ENCODE measurements at regions not wholly inside any gene's neighbourhood (a gene's known extent, or its start where the extent isn't known, plus 50 kb on each side); places are given as distances from the start of the nearest gene placed in this dataset.
A peak's percentile ranks its signal among the peaks of the same experiment; 100 is the strongest.

DNA sequence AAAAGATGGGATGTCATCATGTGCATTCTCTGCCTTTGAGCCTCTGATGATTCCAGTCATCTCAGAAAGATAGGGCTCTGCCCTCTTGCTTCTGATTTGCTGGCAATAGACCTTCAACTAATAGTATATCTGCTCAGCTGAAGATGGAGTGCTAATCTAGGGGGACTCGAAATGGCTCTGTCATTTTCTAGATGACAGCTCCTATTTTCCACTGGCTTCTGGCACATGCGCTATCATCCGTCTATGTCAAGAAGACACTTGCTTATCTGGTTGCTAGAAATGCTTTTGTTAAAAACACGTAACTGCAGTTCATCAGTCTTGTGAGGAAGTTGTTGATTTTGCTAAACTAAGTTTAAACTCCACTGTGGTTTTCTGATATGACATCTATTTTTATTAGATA, 265.5 kb upstream of the ZNF608 start:
- no peak for DNase-seq

DNA sequence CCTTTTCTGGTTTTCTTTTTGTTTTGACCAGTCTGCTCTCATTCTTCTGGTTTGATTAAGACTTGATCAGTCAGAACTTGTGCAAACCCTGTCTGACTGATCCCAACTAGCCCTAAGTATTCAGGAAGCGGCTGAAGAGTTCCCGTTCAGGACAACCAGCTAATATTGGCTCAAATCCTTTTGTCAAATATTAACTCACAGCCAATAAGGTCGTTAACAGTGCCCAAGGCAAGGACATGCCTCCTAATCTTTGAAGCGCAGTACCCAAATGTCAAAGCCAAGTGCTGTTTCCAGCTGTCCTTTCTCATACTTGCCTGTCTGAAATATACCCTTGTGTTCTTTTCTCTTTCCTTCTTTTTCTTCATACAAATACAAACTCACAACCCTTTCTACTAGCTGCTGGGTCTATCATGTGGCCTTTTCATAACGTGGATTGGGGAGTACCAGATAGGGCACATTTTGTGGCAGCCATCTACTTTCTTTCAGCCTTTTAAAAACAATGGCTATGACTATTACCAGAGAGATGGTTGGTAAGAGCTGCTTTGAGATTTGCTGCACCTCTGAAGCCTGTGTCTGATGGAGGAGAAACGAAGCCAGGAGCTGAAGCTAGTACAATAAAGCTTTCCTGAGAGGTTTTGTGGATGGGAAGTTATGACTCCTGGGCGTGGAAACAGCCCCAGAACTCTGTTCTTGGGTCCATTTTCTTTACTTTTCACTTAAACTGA, 266.4 kb upstream of the ZNF608 start:
- DNase-seq: peak in 1 of 2 experiments; percentile 4

DNA sequence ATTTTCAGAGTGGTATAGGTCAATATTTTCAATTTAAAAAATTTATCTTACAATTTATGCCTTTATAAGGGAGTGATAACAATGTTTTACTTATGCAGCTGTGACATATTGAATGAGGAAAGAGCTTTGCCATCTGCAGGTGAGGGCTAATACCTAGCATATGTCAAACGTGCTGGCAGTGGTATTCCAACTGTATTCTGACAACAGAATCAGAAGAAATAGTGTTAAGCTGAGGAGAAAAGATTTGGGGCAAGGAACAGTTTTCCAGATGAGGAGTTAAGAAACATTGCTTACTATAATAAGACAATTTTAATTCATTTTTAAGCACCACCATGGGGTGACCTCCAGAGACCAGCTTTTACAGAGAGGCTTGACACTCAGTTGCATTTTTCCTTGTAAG, 267.8 kb upstream of the ZNF608 start:
- no peak for DNase-seq

DNA sequence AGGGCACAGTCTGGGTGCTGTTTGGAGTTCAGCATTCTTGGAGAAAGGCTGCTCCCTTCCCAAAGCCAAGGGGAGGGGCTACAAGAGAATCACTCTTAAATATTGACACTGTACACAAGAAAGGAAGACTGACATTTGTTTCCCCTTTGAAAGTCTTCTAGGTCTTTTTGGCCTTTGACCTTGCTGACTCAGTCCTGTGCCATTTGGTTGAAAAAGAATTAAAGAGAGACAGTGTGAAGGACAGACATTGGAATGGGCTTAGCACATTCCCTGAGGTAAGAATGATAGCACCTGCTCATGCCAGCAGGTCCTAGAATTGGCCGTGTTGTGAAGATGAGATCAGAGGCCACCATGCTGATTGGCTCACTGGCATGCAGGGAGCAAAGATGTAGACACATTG, 271.4 kb upstream of the ZNF608 start:
- DNase-seq: no peak

DNA sequence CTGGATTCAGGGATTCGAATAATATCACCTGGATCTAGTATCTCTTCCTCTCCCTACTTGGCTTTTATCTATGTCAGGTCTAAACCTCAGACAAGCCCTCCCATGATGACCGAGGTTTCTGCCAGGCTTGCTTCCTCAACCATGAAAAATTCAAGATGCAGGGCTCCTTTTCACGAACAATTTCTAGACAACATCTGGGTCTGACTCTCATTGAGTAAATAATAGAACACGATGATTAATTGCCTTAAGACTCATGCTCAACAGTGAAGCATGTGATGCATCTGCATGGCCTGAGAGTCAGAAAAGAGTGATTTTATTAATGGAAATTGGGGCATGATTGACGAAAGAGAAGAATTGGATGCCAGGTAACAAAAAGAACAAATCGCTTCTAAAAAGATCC, 277.2 kb upstream of the ZNF608 start:
- DNase-seq: no peak

DNA sequence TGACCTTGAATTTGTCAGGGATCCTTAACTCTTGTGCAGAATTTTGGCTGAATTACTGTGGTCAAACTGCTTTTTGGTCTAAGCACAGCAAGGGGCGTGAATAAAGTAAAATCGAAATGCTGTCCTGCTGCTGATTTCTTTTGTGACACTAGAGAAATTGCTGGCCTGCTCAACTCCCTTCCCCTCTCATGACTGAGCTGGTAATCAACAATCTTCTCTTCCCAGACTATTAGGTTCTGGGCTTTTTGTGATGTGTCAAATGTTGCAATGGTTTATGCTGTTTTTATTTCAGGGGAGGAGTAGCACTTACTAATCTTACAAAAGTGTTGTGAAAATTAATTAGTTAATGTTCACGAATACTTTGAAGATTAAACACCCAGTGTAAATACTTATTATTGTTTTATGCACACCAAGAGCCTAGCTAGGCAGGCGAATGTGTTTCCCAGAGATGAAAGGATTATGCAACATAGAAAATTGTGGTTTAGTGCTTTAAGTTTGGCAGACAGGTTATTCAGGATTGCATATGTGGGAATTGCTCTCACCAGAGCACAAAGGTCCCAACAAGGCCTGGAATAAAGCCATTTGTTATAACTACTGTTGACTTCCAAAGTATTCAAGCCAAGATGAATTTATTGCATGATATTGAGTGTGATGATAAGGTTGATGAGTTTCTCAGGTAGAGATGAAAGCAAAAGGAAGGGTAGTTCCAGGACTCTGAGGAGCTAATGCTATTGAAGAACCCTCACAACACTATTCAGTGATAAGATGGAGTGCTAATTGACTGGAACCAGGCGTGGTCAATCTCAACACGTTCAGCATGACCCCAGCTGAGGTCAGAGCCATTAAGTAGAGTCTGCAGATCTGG, 280.7 kb upstream of the ZNF608 start:
- no peak for DNase-seq

DNA sequence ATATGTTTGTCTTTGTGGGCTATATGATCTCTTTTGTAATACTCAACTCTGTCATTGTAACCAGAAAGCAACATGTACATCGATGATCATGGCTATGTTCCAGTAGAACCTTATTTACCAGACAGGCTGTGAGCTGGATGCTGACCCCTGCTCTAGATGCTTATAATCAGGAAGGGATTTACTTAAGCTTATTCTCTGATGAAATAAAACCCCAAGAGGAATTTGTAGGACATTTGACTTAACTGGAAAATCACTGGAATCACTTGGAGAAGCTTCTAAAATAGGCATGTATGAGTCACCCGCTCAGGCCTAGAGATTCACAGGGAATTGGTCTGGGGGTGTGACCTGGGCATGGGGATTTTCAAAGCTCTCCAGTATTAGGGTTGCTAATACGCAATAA, 285.8 kb upstream of the ZNF608 start:
- no peak for DNase-seq

DNA sequence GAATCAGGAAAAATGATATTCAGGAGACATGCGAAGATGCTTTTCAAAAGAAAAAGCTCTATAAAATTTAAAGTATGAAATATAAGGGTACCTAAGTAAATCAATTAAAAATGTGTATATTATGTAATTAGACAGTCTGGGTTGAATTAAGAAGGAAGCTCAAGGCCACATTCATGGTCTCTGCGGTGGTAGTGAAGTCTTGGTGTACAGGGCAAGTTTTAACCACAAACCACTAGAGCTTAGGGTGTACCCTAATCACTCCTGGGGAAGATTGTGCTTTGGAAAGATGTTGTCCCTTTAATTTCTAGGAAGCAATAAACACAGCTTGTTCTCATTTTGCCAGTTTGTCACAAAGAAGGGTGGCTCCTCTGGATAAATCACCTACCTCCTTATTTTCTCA, 287.2 kb upstream of the ZNF608 start:
- DNase-seq: no peak

DNA sequence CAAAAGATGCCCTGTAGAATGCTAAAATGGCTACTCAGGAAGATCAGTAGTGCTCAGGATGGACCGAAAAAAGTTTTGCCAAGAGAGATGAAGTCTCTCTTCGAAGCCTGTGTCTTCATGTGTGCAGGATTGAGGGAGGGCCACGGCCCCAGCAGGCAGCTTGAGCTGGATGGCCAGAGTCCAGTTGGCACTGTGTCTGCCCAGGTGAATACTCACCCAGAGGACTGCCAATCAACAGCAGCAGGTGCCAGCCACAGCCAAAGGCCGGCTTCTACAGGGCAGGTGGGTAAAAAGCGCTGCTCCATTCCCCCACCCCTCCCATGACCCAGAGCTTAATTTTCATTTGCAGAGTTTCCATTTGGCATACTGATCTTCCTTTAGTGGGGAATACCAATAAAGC, 287.9 kb upstream of the ZNF608 start:
- peak in 1 of 2 experiments; percentile 15 for DNase-seq

DNA sequence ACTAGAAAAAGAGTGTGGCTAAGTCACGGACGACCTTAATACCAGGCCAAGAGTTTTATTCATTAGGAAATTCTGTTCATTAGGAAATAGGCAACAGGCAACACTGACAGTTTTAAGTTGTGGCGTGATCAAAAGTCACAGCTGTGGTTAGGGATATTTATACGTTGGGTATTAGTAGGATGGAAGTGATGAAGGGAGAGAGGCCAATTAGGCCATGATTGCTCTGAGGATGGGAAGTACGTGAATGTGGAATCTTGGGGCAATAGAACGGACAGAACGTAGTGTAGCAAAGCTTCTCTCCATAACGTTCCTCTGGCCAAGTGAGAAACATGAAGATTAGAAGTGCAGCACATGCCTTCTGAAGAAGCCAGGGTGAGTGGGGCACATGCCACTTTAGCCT, 290.1 kb upstream of the ZNF608 start:
- no peak for DNase-seq

DNA sequence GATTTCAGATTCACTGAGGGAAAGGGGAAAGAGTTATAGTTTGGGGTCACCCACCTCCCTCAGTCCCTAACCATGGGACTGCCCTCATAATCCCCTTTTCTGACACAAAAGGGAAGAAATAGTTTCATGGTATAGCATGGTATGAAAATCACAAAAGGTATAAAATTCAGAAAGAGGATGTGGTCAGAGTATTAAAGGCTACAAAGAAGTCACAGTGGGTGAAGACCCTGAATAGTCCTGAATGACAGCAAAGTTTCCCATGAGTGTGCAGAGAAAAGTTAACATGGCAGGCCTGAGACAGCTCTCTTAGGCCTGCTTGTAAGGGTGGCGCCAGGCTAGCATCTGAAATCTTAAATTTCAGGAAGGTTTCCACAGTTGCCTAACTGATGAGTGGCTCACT, 290.6 kb upstream of the ZNF608 start:
- no peak for DNase-seq

DNA sequence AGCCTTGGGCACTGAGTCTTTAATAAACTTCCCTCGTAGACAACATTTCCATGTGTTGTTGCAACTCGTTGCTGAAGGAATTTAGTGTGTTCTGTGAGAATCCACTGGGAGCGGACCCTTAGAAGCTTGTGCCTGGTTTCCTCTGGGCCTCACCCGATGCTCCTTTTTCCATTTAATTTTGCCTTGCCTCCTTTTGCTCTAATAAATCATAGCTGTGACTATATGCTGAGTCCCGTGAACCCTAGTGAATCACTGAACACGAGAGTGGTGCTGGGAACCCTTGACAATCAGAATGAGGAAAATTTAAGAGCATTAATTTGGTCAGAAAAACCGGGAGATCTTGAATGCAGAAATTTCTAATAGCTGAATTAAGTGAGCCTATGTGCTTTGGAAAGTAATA, 291.1 kb upstream of the ZNF608 start:
- no peak for DNase-seq

DNA sequence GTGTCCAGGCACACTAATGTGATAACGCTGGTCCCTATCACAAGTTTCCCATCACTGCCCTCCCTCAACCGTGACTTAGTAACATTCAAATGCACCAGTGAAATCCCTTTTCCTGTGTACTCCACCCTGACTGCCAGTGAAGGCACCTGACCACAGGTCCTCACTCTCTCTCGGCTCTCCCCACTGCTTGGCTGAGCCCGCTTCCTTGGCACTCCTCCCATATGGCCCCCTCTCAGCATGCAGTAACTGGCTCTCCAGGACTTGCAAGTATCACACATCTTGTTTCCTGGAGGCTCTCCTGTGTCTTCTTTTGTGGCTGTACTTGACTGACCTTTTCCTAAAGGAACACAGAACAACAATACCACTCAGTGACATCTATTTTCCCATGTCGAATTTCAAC, 292.0 kb upstream of the ZNF608 start:
- no peak for DNase-seq

DNA sequence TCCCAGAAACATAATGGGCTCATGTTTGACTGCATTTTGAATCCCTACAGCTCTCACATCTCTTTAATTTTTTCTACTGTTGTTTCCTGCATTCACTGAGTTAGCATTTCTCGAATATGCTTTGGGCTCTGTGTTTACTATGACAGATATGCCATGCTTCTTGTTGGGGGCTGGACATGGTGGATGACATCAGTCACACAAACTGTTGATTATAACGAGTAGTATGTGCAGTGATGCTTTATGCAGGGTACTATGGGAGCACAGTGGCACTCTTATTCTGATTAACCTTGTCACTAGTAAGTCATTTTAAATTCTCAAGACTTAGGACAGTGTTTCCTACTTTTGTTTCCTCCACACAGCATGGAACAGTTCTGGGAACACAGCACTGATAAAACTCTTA, 295.4 kb upstream of the ZNF608 start:
- no peak for DNase-seq

DNA sequence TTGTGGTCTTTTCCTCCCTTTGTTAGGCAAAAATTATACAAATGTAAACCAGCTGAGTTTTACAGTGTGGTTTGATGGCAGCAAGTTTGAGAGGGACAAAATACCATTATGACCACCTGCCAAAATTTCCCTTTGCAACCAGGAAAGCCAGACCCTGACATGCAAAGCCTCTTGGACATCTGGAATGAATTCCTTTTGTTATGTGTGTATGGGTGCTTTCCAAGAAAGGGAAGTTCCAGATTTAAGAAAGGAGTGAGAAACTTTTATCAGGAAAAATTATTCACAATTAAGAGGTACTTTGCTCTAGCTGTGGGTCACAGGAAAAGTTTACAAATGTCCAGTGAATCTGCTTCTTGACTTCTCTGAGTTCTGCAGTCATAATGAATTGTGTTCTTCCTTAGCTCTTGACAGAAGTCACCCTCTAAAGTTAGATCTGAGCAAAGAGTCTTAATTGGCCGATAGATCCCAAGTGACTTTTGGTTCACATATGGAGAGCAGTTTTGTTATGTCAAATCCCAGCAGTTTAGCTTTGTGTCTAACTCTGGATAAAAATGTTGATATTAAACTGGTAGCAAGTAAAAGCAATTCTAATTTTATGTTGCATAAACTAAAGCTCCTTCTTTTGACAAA, 295.9 kb upstream of the ZNF608 start:
- no peak for DNase-seq

DNA sequence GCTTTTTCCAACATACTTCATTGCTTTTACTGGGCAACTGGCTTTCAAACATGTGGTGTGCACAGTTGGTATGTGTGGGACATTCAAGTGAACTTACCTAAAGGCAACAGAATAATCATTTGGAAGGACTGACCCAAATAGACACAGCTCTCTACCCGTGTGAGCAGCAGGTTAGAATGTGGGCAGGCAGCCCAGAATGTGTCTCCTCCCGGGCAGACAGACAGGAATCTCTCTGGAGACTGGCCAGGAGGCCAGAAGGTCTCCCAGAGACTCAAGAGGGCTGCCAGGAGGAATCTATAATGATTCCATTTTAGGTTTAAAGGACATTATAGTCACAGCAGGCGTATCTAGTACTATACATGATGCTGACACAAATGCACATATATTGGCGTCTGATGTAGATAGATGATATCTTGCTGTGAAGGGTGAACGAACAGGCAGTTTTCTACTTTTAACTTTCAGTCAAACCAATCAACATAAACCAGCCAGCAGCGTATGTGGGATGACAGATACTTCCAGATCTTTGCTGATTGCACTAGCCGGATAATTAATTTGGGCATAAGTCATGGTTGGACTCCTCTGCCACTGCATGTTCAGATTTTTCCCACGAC, 297.4 kb upstream of the ZNF608 start:
- DNase-seq: peak; percentile 73

DNA sequence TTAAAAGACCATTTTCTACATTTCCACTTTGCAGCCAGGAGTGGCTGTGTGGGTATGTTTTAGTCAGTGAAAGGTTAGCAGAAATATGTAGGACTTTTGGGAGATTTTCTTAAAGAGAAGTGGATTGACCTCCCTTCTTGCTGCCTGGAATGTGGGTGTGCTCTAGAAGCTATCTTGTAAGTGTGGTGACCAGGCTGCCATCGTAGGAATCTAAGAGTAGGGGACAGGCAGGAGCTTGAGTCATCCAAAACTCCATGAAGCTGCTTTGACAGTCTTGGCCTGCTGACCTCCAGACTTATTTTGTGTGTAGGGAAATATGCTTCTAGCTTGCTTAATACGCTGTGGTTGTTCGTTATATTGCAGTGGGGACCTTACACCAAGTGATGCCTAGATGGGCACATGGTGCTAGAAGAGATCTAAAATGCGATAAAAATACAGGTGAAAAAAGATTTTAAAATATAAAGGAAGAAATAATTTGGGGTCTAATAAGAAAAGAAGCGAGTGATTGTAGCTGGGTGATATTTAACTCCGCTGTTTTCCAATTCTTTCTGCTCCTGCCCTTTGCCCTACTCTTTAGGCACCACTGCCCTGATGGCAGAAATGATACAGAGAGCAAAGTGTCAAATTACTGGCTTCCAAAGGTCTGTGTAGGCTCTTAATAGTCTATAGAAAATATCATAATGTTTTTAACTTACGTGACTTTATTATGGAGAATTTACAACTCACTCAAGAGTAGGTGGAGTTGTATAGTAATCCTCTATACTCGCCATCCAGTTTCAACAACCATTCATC, 298.2 kb upstream of the ZNF608 start:
- DNase-seq: no peak

DNA sequence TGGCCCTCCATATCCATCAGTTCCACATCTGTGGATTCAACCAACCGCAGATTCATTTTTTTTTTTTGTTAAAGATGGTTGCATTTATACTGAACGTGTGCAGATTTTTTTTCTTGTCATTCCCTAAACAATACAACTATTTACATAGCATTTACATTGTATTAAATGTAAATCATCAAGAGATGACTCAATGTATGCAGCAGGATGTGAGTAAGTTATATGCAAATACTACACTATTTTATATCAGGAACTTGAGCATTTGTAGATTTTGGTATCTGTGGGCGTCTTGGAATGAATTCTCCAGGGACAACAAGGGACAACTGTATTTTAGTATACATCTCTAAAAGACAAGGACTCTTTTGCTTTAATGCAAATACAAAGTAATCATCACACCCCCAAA, 299.2 kb upstream of the ZNF608 start:
- no peak for DNase-seq

DNA sequence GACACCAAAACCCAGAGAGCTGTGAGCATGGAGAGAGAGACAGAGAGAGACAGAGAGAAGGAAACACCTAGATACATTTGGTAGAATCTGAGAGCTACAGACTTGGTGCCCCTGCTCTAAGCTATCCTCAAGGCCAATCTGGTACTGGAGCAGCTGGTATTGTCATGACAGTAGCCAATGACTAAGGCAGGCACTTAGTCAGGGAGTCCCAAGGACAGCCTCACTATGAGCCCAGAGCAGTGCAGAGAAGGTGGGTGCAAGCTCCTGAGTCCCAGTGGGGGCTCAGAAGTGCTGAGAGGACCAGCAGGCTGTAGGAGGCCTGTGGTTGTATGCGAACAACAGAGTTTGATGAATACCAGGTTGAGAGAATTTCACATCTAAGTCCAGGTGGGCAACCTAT, 300.4 kb upstream of the ZNF608 start:
- DNase-seq: no peak

DNA sequence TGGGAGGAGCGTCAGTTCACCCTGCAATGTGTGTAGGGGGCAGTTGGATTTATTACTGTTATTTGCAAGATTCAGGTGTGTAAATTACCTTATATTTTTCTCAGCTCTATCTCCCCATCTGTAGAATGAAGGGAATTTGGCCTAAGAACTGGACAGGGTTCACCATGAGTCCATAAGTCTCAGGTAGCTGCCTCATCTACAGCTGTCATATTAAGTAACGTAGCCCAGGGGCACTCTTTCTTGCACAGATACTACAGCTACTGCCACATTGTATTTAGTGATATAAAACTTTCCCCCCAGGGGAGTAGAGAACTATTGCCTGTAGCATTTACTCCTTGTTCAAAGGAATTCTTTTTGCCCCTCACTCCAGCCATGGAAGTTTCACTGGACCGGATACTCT, 301.4 kb upstream of the ZNF608 start:
- no peak for DNase-seq

DNA sequence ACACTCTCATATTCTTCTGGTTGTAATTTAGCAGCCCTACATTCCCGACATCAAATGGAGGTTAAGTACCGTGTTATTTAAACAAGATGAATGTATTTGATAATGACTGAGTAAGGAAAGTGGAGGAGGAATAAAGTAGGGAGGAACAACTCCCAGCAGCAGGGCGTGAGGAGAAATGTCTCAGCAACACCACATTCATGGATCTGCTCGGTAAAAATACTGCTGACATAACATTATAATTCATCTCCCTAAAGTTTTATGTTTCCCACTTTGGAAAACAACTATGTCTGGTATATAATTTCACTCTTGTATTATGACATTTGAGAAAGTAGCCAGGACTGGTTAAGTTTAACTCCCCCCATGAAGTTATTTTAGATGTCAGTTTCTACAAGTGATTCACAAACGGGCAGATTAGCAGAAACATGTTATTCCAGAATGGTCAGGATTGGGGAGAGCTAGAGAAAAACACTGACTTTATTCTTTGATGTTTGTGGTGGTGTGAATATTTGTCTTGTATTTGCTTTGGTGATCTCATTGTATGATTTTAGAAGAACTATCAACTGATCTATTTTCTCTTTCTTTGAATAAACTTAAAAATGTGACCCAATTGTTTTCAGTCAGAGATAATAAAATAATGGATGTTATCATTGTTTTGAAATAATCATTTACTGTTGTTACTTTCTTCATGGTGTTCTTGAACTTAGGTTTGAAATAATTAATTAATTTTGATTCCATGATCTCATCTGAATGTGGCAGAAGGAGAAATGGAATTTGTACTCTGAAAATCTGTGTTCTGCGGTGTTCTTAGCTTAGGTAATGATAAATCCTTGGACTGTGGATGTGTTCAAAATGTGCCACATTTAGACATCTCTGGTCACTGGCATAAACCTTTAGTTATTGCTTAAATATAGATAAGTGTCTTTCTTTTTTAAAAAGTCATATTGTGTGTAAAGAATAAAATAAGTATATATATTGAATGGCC, 303.6 kb upstream of the ZNF608 start:
- no peak for DNase-seq

DNA sequence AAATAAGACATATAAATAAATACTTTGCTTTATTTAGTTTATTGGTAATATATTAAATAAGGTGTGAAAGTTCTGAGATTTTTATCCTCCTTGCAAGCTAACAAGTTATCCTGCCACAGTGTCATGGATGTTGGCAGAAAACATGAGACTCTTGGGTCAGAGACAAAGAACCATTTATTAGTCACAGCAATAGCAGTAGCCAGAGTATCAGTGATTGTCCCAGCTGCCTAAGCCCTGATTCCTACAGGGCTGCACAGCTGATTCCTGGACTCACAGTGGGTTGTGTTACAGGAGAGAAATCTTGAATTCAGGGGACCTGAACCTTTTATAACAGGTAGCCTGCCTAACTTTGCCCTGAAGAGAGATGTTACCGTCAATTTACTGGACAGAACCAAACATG, 304.5 kb upstream of the ZNF608 start:
- DNase-seq: no peak
